Panc1 (cell line): ENCODE measurements at regions not wholly inside any gene's neighbourhood (a gene's known extent, or its start where the extent isn't known, plus 50 kb on each side); places are given as distances from the start of the nearest gene placed in this dataset.

Experiments used
- ATAC-seq: fragments of 200-7000 bp; cut with Tn5 transposase; 2 replicates; pipeline ENCODE4 v1.9.1; 2020; ENCODE audit warnings: mild to moderate bottlenecking, moderate library complexity
- BruUV-seq: library from RNA; stranded (reverse); fragments of 400-500 nt; replicated peaks from 2 replicates; lab custom pipeline; 2021; lab: Mats Ljungman, UMichigan
- CTCF ChIA-PET: fragments of 300-600 bp; sonication (Branson Sonifier 250); formaldehyde crosslinking; loops from one replicate; lab custom pipeline; 2022; ENCODE audit warnings: antibody characterized with exemption; lab: Charles Lee
- POLR2A ChIA-PET: fragments of 300-600 bp; sonication (Branson Sonifier 250); formaldehyde crosslinking; loops from one replicate; lab custom pipeline; 2022; ENCODE audit warnings: antibody characterized with exemption; lab: Charles Lee
- DNase-seq: peaks from one replicate; pipeline ENCODE4 v3.0.0-alpha.2; 2010; ENCODE audit warnings: low read depth, low spot score
- H3K27ac ChIP-seq: 2 replicates; pipeline ENCODE4 v1.5.1; 2011; ENCODE audit warnings: mild to moderate bottlenecking, low read length, inconsistent platforms
- H3K27me3 ChIP-seq: fragments of 200-500 bp; sonication (Bioruptor generic); 2 replicates; pipeline ENCODE4 v1.6.0; 2014; ENCODE audit warnings: low read length, inconsistent platforms; ENCODE audit not compliant: control insufficient read depth, insufficient read depth
- H3K36me3 ChIP-seq: fragments of 200-500 bp; sonication (Bioruptor generic); 2 replicates; pipeline ENCODE4 v1.5.1; 2014; ENCODE audit warnings: inconsistent platforms, mild to moderate bottlenecking, low read length, moderate library complexity; ENCODE audit not compliant: control insufficient read depth, insufficient read depth
- H3K4me1 ChIP-seq: 2 replicates; pipeline ENCODE4 v1.5.1; 2011; ENCODE audit warnings: inconsistent platforms, mild to moderate bottlenecking, low read length, moderate library complexity; ENCODE audit not compliant: control insufficient read depth, insufficient read depth
- H3K4me3 ChIP-seq, 2 experiments: 2 replicates each; pipeline ENCODE4 v1.5.1; 2011 to 2012; ENCODE audit warnings: low read depth in 2 of 2, low read length in 2 of 2, mild to moderate bottlenecking in 2 of 2, inconsistent platforms in 1 of 2, moderate library complexity in 1 of 2
- H3K9me3 ChIP-seq: fragments of 200-500 bp; sonication (Bioruptor generic); 2 replicates; pipeline ENCODE4 v1.5.1; 2014; ENCODE audit warnings: low read depth, mild to moderate bottlenecking, inconsistent platforms, low read length, moderate library complexity; ENCODE audit not compliant: control insufficient read depth, insufficient read depth
- POLR2AphosphoS5 ChIP-seq: IDR thresholded peaks from 2 replicates; pipeline ENCODE4 v1.6.1; 2012; ENCODE audit warnings: mild to moderate bottlenecking, low read depth, low read length, moderate library complexity
- SIN3A ChIP-seq: IDR thresholded peaks from 2 replicates; pipeline ENCODE4 v1.6.1; 2012; ENCODE audit warnings: low read depth, mild to moderate bottlenecking, low read length, moderate library complexity, borderline replicate concordance; ENCODE audit not compliant: insufficient read depth
- TCF7L2 ChIP-seq: IDR thresholded peaks from 2 replicates; pipeline ENCODE4 v1.6.1; 2011; ENCODE audit warnings: mild to moderate bottlenecking, low read depth, low read length, inconsistent platforms
- in situ Hi-C: cut with HindIII; loops from 2 replicates; pipeline ENCODE4 v1.10.0; 2016; ENCODE audit warnings: low sequenced_read_pairs, low pct_unique_long_range_greater_than_20kb
- intact Hi-C: fragments of 100-400 bp; cut with micrococcal nuclease; formaldehyde crosslinking; loops from one replicate; pipeline ENCODE4 v1.10.0; 2022; ENCODE audit not compliant: unreplicated experiment
- TF ChIP-seq, protein P1 (sequence below): fragments of 450-650 bp; IDR thresholded peaks from 2 replicates; pipeline ENCODE4 v1.5.1; 2017; ENCODE audit warnings: mild to moderate bottlenecking
- TF ChIP-seq, protein P2 (sequence below), 2 experiments: IDR thresholded peaks; 2 replicates each; pipeline ENCODE4 v1.6.1; 2011 to 2012; ENCODE audit warnings: low read depth in 2 of 2, control low read depth in 1 of 2, low read length in 1 of 2, mild to moderate bottlenecking in 1 of 2, moderate library complexity in 1 of 2; ENCODE audit not compliant: insufficient read depth in 1 of 2

- Histone ChIP-seq H3K4me1 (no peaks in the 10 kb centered on the region; the same call in 1 of the 2 replicates), H3K27ac (no peak overlapping the region), H3K27me3 (peaks cover 16% of the 10 kb centered on the region), H3K36me3 (no peaks in the 10 kb centered on the region), H3K9me3 (no peaks in the 10 kb centered on the region), H3K4me3 (no peak overlapping the region)
- TF ChIP-seq SIN3A (no peak), POLR2AphosphoS5 (no peak), TCF7L2 (no peak)
- TF ChIP-seq, protein P1, sequence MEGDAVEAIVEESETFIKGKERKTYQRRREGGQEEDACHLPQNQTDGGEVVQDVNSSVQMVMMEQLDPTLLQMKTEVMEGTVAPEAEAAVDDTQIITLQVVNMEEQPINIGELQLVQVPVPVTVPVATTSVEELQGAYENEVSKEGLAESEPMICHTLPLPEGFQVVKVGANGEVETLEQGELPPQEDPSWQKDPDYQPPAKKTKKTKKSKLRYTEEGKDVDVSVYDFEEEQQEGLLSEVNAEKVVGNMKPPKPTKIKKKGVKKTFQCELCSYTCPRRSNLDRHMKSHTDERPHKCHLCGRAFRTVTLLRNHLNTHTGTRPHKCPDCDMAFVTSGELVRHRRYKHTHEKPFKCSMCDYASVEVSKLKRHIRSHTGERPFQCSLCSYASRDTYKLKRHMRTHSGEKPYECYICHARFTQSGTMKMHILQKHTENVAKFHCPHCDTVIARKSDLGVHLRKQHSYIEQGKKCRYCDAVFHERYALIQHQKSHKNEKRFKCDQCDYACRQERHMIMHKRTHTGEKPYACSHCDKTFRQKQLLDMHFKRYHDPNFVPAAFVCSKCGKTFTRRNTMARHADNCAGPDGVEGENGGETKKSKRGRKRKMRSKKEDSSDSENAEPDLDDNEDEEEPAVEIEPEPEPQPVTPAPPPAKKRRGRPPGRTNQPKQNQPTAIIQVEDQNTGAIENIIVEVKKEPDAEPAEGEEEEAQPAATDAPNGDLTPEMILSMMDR = no peak
- TF ChIP-seq, protein P2, sequence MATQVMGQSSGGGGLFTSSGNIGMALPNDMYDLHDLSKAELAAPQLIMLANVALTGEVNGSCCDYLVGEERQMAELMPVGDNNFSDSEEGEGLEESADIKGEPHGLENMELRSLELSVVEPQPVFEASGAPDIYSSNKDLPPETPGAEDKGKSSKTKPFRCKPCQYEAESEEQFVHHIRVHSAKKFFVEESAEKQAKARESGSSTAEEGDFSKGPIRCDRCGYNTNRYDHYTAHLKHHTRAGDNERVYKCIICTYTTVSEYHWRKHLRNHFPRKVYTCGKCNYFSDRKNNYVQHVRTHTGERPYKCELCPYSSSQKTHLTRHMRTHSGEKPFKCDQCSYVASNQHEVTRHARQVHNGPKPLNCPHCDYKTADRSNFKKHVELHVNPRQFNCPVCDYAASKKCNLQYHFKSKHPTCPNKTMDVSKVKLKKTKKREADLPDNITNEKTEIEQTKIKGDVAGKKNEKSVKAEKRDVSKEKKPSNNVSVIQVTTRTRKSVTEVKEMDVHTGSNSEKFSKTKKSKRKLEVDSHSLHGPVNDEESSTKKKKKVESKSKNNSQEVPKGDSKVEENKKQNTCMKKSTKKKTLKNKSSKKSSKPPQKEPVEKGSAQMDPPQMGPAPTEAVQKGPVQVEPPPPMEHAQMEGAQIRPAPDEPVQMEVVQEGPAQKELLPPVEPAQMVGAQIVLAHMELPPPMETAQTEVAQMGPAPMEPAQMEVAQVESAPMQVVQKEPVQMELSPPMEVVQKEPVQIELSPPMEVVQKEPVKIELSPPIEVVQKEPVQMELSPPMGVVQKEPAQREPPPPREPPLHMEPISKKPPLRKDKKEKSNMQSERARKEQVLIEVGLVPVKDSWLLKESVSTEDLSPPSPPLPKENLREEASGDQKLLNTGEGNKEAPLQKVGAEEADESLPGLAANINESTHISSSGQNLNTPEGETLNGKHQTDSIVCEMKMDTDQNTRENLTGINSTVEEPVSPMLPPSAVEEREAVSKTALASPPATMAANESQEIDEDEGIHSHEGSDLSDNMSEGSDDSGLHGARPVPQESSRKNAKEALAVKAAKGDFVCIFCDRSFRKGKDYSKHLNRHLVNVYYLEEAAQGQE (IDR thresholded peaks at IDR 0.05; ENCODE audit: insufficient read depth in 1 of 2, low read depth in 2 of 2, low read length in 1 of 2) = no peak
- DNase-seq (no peak), ATAC-seq (no peak)
- intact Hi-C loops (no loop called here), in situ Hi-C loops (no loop called here)
- ChIA-PET CTCF (no interaction called here), POLR2A (no interaction called here)
- BruUV-seq = no TSS peak
These were observed 506.5 kb upstream of the MGMT start for GRCh38 chr10:128960517-128960916.

- Histone ChIP-seq H3K4me1 (no peaks in the 10 kb centered on the region; the same call in 1 of the 2 replicates), H3K27me3 (peaks cover 16% of the 10 kb centered on the region; the same call in 1 of the 2 replicates), H3K27ac (no peak overlapping the region), H3K9me3 (no peaks in the 10 kb centered on the region), H3K36me3 (no peaks in the 10 kb centered on the region), H3K4me3 (no peak overlapping the region)
- no peak for DNase-seq
- ChIA-PET CTCF (no interaction called here), POLR2A (no interaction called here)
- TF ChIP-seq SIN3A = no peak
- TF ChIP-seq TCF7L2 = no peak
- TF ChIP-seq, protein P2 (IDR thresholded peaks at IDR 0.05; ENCODE audit: insufficient read depth in 1 of 2, low read depth in 2 of 2, low read length in 1 of 2) = no peak
- no TSS peak for BruUV-seq
- ATAC-seq = no peak
- intact Hi-C loops = no loop called here
- in situ Hi-C loops = no loop called here
These were observed 504.9 kb upstream of the MGMT start for GRCh38 chr10:128962182-128962581.
